ENCODE measurements at regions not wholly inside any gene's neighbourhood (a gene's known extent, or its start where the extent isn't known, plus 50 kb on each side); places are given as distances from the start of the nearest gene placed in this dataset.

- intact Hi-C loops (cut with micrococcal nuclease) = no loop called here
- H3K4me3 Mint-ChIP-seq = no peak overlapping the region
- no peak overlapping the region for H2AFZ ChIP-seq (ENCODE audit: insufficient read depth, low read depth, low read length, poor library complexity, severe bottlenecking)
- H3K4me2 ChIP-seq (replicated peaks; ENCODE audit: low read depth, low read length, poor library complexity, severe bottlenecking) = no peak overlapping the region
- H3K27me3 Mint-ChIP-seq = peaks cover 16% of the 10 kb centered on the region
- H3K4me1 ChIP-seq (ENCODE audit: control insufficient read depth in 2 of 2, insufficient read depth in 2 of 2, low read length in 2 of 2) = no peaks in the 10 kb centered on the region
- H3K27ac ChIP-seq (ENCODE audit: low read length in 2 of 2) = no peak overlapping the region
- H3K4me3 ChIP-seq (ENCODE audit: control extremely low read depth in 1 of 5, extremely low read depth in 1 of 5, insufficient read depth in 1 of 5, low read depth in 2 of 5, low read length in 4 of 5) = no peak overlapping the region
- ATAC-seq (ENCODE audit: low read depth) (no peak), DNase-seq (no peak)
- H3K27ac Mint-ChIP-seq = no peak overlapping the region
- H3K9me3 Mint-ChIP-seq (ENCODE audit: insufficient read depth) = no peaks in the 10 kb centered on the region
- H3K36me3 ChIP-seq (replicated peaks in 1 of 2; ENCODE audit: control extremely low read depth in 1 of 2, control insufficient read depth in 1 of 2, extremely low read depth in 1 of 2, insufficient read depth in 2 of 2, low read length in 1 of 2) = no peaks in the 10 kb centered on the region
- ChIA-PET POLR2A (no interaction called here), CTCF (no interaction called here)
- TF ChIP-seq, protein P1, sequence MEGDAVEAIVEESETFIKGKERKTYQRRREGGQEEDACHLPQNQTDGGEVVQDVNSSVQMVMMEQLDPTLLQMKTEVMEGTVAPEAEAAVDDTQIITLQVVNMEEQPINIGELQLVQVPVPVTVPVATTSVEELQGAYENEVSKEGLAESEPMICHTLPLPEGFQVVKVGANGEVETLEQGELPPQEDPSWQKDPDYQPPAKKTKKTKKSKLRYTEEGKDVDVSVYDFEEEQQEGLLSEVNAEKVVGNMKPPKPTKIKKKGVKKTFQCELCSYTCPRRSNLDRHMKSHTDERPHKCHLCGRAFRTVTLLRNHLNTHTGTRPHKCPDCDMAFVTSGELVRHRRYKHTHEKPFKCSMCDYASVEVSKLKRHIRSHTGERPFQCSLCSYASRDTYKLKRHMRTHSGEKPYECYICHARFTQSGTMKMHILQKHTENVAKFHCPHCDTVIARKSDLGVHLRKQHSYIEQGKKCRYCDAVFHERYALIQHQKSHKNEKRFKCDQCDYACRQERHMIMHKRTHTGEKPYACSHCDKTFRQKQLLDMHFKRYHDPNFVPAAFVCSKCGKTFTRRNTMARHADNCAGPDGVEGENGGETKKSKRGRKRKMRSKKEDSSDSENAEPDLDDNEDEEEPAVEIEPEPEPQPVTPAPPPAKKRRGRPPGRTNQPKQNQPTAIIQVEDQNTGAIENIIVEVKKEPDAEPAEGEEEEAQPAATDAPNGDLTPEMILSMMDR (IDR thresholded peaks at IDR 0.05) = no peak
- TF ChIP-seq EZH2 (IDR thresholded peaks at IDR 0.05; ENCODE audit: borderline replicate concordance, insufficient read depth, low read depth, low read length, poor library complexity, severe bottlenecking) = no peak
- no peaks in the 10 kb centered on the region for H3K79me2 ChIP-seq (ENCODE audit: control insufficient read depth, insufficient read depth, low read length)
- H3K9ac ChIP-seq (ENCODE audit: low read length) = no peak overlapping the region
- no peaks in the 10 kb centered on the region for H4K20me1 ChIP-seq (ENCODE audit: control insufficient read depth, insufficient read depth, low read length, poor library complexity, severe bottlenecking)
- no peaks in the 10 kb centered on the region for H3K9me3 ChIP-seq (ENCODE audit: control extremely low read depth in 1 of 3, control insufficient read depth in 2 of 3, insufficient read depth in 1 of 3, low read length in 2 of 3)
- no CpG with 5 or more reads among the region's 1 CpG for WGBS (ENCODE audit: insufficient coverage)
- peaks cover 0 to 2% (median under 1%) of the 10 kb centered on the region in 4 experiments for H3K27me3 ChIP-seq (replicated peaks in 1 of 4; ENCODE audit: control extremely low read depth in 1 of 4, control insufficient read depth in 3 of 4, insufficient read depth in 4 of 4, low read length in 3 of 4)
- no peaks in the 10 kb centered on the region for H3K4me1 Mint-ChIP-seq
Measured at GRCh38 chr4:108366716-108367115, 198.0 kb upstream of the LEF1 start.

- CTCF ChIA-PET = no interaction called here
- no peak overlapping the region for H3K4me3 Mint-ChIP-seq
Measured at GRCh38 chr4:108365551-108365950, 196.8 kb upstream of the LEF1 start.

More at GRCh38 chr4:108365551-108365950, 196.8 kb upstream of the LEF1 start:
- no peaks in the 10 kb centered on the region for H3K4me1 Mint-ChIP-seq
- Histone ChIP-seq H4K20me1 (ENCODE audit: control insufficient read depth, insufficient read depth, low read length, poor library complexity, severe bottlenecking) (no peaks in the 10 kb centered on the region), H3K9me3 (ENCODE audit: control extremely low read depth in 1 of 3, control insufficient read depth in 2 of 3, insufficient read depth in 1 of 3, low read length in 2 of 3) (no peaks in the 10 kb centered on the region), H3K4me3 (ENCODE audit: control extremely low read depth in 1 of 5, extremely low read depth in 1 of 5, insufficient read depth in 1 of 5, low read depth in 2 of 5, low read length in 4 of 5) (no peak overlapping the region), H3K4me1 (ENCODE audit: control insufficient read depth in 2 of 2, insufficient read depth in 2 of 2, low read length in 2 of 2) (no peaks in the 10 kb centered on the region), H2AFZ (ENCODE audit: insufficient read depth, low read depth, low read length, poor library complexity, severe bottlenecking) (no peak overlapping the region), H3K79me2 (ENCODE audit: control insufficient read depth, insufficient read depth, low read length) (no peaks in the 10 kb centered on the region), H3K4me2 (replicated peaks; ENCODE audit: low read depth, low read length, poor library complexity, severe bottlenecking) (no peak overlapping the region), H3K9ac (ENCODE audit: low read length) (no peak overlapping the region), H3K36me3 (replicated peaks in 1 of 2; ENCODE audit: control extremely low read depth in 1 of 2, control insufficient read depth in 1 of 2, extremely low read depth in 1 of 2, insufficient read depth in 2 of 2, low read length in 1 of 2) (no peaks in the 10 kb centered on the region), H3K27me3 (replicated peaks in 1 of 4; ENCODE audit: control extremely low read depth in 1 of 4, control insufficient read depth in 3 of 4, insufficient read depth in 4 of 4, low read length in 3 of 4) (peaks cover 0 to 2% (median under 1%) of the 10 kb centered on the region in 4 experiments), H3K27ac (ENCODE audit: low read length in 2 of 2) (no peak overlapping the region)
- H3K27me3 Mint-ChIP-seq = peaks cover 14% of the 10 kb centered on the region
- no peaks in the 10 kb centered on the region for H3K9me3 Mint-ChIP-seq (ENCODE audit: insufficient read depth)
- intact Hi-C loops (cut with micrococcal nuclease) = no loop called here
- H3K27ac Mint-ChIP-seq = no peak overlapping the region
- TF ChIP-seq, protein P1 (IDR thresholded peaks at IDR 0.05) = no peak
- no peak for TF ChIP-seq EZH2 (IDR thresholded peaks at IDR 0.05; ENCODE audit: borderline replicate concordance, insufficient read depth, low read depth, low read length, poor library complexity, severe bottlenecking)
- WGBS (ENCODE audit: insufficient coverage) = 93% methylated on average over 4 of the region's 7 CpGs
- no peak for ATAC-seq (ENCODE audit: low read depth)
- POLR2A ChIA-PET = no interaction called here
- no peak for DNase-seq

Data from B cell (primary cell).